Neuronal stem cell (in vitro differentiated cells): ENCODE measurements at regions not wholly inside any gene's neighbourhood (a gene's known extent, or its start where the extent isn't known, plus 50 kb on each side); places are given as distances from the start of the nearest gene placed in this dataset.
"Not testable (repeated sequence)": the region's sequence is repeated elsewhere in the genome, so short reads cannot be mapped to it uniquely, and the experiment has no call there.

Source experiments
- DNase-seq: peaks from one replicate; pipeline ENCODE4 v3.0.0-alpha.2; 2013; ENCODE audit warnings: low spot score
- H2AFZ ChIP-seq: one replicate; pipeline ENCODE4 v1.6.1; 2013; ENCODE audit warnings: mild to moderate bottlenecking, low read length, inconsistent platforms
- H2AK5ac ChIP-seq: 2 replicates; pipeline ENCODE4 v1.6.1; 2013; ENCODE audit warnings: low read depth, mild to moderate bottlenecking, inconsistent platforms, low read length, moderate library complexity, mixed read lengths
- H2BK120ac ChIP-seq: 2 replicates; pipeline ENCODE4 v1.6.1; 2013; ENCODE audit warnings: low read depth, mild to moderate bottlenecking, inconsistent platforms, low read length, moderate library complexity, mixed read lengths
- H2BK12ac ChIP-seq: one replicate; pipeline ENCODE4 v1.6.1; 2013; ENCODE audit warnings: low read length, inconsistent platforms
- H2BK15ac ChIP-seq: 2 replicates; pipeline ENCODE4 v1.6.1; 2013; ENCODE audit warnings: mild to moderate bottlenecking, low read length, inconsistent platforms, mixed read lengths
- H2BK5ac ChIP-seq: one replicate; pipeline ENCODE4 v1.6.1; 2013; ENCODE audit warnings: inconsistent platforms, mild to moderate bottlenecking, low read length, moderate library complexity
- H3K14ac ChIP-seq: one replicate; pipeline ENCODE4 v1.6.1; 2013; ENCODE audit warnings: low read length, inconsistent platforms
- H3K18ac ChIP-seq: 2 replicates; pipeline ENCODE4 v1.6.1; 2013; ENCODE audit warnings: low read length, inconsistent platforms
- H3K23ac ChIP-seq: 2 replicates; pipeline ENCODE4 v1.6.1; 2013; ENCODE audit warnings: low read depth, mild to moderate bottlenecking, mixed read lengths, low read length, inconsistent platforms; ENCODE audit not compliant: poor library complexity
- H3K27ac ChIP-seq: replicated peaks from 3 replicates; pipeline ENCODE4 v1.5.1; 2013; ENCODE audit warnings: low read length, inconsistent platforms
- H3K27me3 ChIP-seq, 3 experiments: 2 replicates each; pipeline ENCODE4 v1.6.1; 2013; ENCODE audit warnings: low read length in 3 of 3, mild to moderate bottlenecking in 2 of 3, inconsistent platforms in 1 of 3, low read depth in 1 of 3, mixed read lengths in 1 of 3, moderate library complexity in 1 of 3; ENCODE audit not compliant: control insufficient read depth in 3 of 3, insufficient read depth in 3 of 3
- H3K36me3 ChIP-seq, 2 donors: replicated peaks in 1 of 2; 2 replicates each; pipeline ENCODE4 v1.6.1; 2013; ENCODE audit warnings: low read length in 2 of 2; ENCODE audit not compliant: control insufficient read depth in 2 of 2, insufficient read depth in 2 of 2
- H3K4ac ChIP-seq: 2 replicates; pipeline ENCODE4 v1.6.1; 2013; ENCODE audit warnings: inconsistent platforms, mild to moderate bottlenecking, low read length, moderate library complexity
- H3K4me1 ChIP-seq, 2 donors: 1 replicate in 1 of 2; 2 replicates in 1 of 2; pipeline ENCODE4 v1.6.1; 2013; ENCODE audit warnings: low read length in 2 of 2, low read depth in 1 of 2; ENCODE audit not compliant: control insufficient read depth in 2 of 2, insufficient read depth in 1 of 2
- H3K4me2 ChIP-seq: one replicate; pipeline ENCODE4 v1.6.1; 2013; ENCODE audit warnings: mild to moderate bottlenecking, low read length, inconsistent platforms; ENCODE audit not compliant: insufficient read depth, poor library complexity, severe bottlenecking
- H3K4me3 ChIP-seq, 2 donors: 2 replicates each; pipeline ENCODE4 v1.5.1; 2013; ENCODE audit warnings: low read length in 2 of 2, mild to moderate bottlenecking in 2 of 2, inconsistent platforms in 1 of 2, moderate library complexity in 1 of 2
- H3K79me1 ChIP-seq: one replicate; pipeline ENCODE4 v1.6.1; 2013; ENCODE audit warnings: low read depth, mild to moderate bottlenecking, inconsistent platforms, low read length, moderate library complexity
- H3K9ac ChIP-seq: one replicate; pipeline ENCODE4 v1.6.1; 2013; ENCODE audit warnings: mild to moderate bottlenecking, low read depth, low read length, inconsistent platforms; ENCODE audit not compliant: poor library complexity
- H3K9me3 ChIP-seq, 2 donors: replicated peaks in 1 of 2; 2 replicates each; pipeline versions ENCODE3 to v1.6.1; 2013; ENCODE audit warnings: low read length in 2 of 2, mild to moderate bottlenecking in 2 of 2, inconsistent platforms in 1 of 2, low read depth in 1 of 2, mixed read lengths in 1 of 2, moderate library complexity in 1 of 2; ENCODE audit not compliant: control insufficient read depth in 2 of 2, insufficient read depth in 1 of 2
- H4K8ac ChIP-seq: one replicate; pipeline ENCODE4 v1.6.1; 2013; ENCODE audit warnings: low read depth, mild to moderate bottlenecking, inconsistent platforms, low read length, moderate library complexity
- H4K91ac ChIP-seq: one replicate; pipeline ENCODE4 v1.6.1; 2013; ENCODE audit warnings: low read length, low read depth, mild to moderate bottlenecking, inconsistent platforms; ENCODE audit not compliant: poor library complexity
- WGBS, 2 donors: extraction: QIAGEN DNeasy Blood & Tissue Kit; methylation state at CpG; one replicate each; pipeline ENCODE4 v1.1.7; 2013; ENCODE audit warnings: missing lambda C conversion rate in 2 of 2, mixed read lengths in 1 of 2; ENCODE audit not compliant: insufficient read length in 2 of 2, insufficient replicate concordance in 1 of 2; ENCODE audit errors: extremely low coverage in 2 of 2; 5-methylcytosine and 5-hydroxymethylcytosine counted together

DNA sequence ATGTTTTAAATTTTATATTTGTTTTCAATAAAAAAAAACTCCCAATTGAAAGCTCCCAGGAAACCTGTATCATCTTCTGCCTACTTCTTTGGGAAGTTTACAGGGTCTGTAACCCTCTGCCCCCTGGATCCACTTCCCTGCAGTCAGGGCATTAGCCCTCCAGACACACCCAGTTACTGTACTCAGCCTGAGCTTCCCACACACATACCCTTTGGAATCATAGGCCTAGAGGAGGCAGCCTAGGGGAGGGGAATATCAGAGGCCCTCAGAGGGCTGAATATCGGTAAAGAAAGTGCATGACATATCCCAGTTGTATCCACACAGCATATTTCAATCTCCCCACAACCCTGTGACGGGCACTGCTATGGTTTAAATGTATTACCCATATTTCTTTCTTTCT lies 56.2 kb upstream of the TFPI start:
- not testable (repeated sequence) for H3K27ac ChIP-seq, H3K9me3 ChIP-seq, H3K4me1 ChIP-seq, H3K18ac ChIP-seq, H4K91ac ChIP-seq, DNase-seq, H3K79me1 ChIP-seq, H3K4ac ChIP-seq, H3K4me2 ChIP-seq, H4K8ac ChIP-seq, H3K23ac ChIP-seq, H2BK12ac ChIP-seq, H2BK120ac ChIP-seq, H3K4me3 ChIP-seq, H2AK5ac ChIP-seq, H2BK5ac ChIP-seq, H3K9ac ChIP-seq, H2BK15ac ChIP-seq, H3K36me3 ChIP-seq, H3K27me3 ChIP-seq, H3K14ac ChIP-seq, H2AFZ ChIP-seq
- whole genome bisulfite sequencing, 2 donors = no CpG with 5 or more reads among the region's 2 CpGs

DNA sequence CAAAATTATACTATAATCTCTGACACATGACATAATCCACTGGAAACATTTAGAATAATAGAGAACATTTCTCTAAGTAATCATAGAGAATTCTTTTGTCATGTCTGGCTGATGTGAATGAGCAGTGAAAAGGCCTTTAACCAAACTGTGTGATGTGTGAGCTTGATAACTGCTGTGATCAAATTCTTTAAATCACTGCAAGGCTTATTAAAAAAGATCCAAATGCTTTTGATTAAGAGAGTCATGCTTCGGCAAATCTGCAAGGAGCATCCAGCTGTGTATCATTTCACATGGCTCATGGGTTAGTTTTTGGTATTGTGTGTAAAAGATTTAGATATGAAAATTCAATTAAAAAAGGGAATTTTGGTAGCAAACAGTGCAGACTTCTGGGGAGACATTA lies 58.6 kb upstream of the TFPI start:
- Histone ChIP-seq H2AK5ac (no peak overlapping the region), H2BK12ac (no peak overlapping the region), H4K8ac (no peak overlapping the region), H3K4ac (no peak overlapping the region), H2BK5ac (no peak overlapping the region), H4K91ac (no peak overlapping the region), H3K27ac (no peak overlapping the region), H3K4me3 (no peak overlapping the region), H2BK120ac (no peak overlapping the region), H2AFZ (no peak overlapping the region), H3K23ac (no peak overlapping the region), H3K79me1 (no peaks in the 10 kb centered on the region), H2BK15ac (no peak overlapping the region), H3K36me3 (no peaks in the 10 kb centered on the region), H3K14ac (no peak overlapping the region), H3K27me3 (no peaks in the 10 kb centered on the region), H3K9ac (no peak overlapping the region), H3K18ac (no peak overlapping the region), H3K4me2 (no peak overlapping the region), H3K9me3 (no peaks in the 10 kb centered on the region), H3K4me1 (peaks cover 2% of the 10 kb centered on the region in 2 donors)
- DNase-seq = no peak
- no CpG with 5 or more reads among the region's 1 CpG for WGBS, 2 donors

DNA sequence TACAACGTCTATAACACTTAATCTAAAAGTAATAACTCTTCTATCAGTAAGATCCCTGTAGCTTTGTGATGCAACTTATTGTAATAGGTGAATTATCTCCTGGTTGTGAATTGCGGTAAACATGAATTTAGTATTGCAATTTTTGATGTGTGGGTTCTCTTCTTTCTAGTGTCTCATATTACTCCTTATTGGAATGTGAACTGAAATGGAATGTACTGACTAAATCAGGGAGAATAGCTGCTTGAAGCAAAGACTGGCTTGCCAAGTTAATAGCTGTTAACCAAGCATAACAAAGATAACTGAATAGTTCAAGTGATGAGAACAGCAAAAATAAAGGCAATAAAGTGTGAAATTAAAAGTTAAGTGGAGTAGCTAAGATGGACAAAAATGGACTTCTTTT lies 60.5 kb upstream of the TFPI start:
- no peak overlapping the region for H3K27ac ChIP-seq
- no peak overlapping the region for H3K4me2 ChIP-seq
- no peaks in the 10 kb centered on the region for H3K79me1 ChIP-seq
- no peaks in the 10 kb centered on the region for H3K9me3 ChIP-seq
- H3K18ac ChIP-seq = no peak overlapping the region
- H4K8ac ChIP-seq = no peak overlapping the region
- no peak overlapping the region for H2BK15ac ChIP-seq
- no peak overlapping the region for H2BK5ac ChIP-seq
- no peak overlapping the region for H2AFZ ChIP-seq
- no peaks in the 10 kb centered on the region for H3K36me3 ChIP-seq
- peaks cover 3 to 7% of the 10 kb centered on the region in 2 donors for H3K4me1 ChIP-seq
- no peak overlapping the region for H3K4me3 ChIP-seq
- no peak overlapping the region for H3K9ac ChIP-seq
- no CpG with 5 or more reads among the region's 2 CpGs for WGBS, 2 donors
- H3K27me3 ChIP-seq = no peaks in the 10 kb centered on the region
- H4K91ac ChIP-seq = no peak overlapping the region
- H3K23ac ChIP-seq = no peak overlapping the region
- H2AK5ac ChIP-seq = no peak overlapping the region
- no peak overlapping the region for H2BK12ac ChIP-seq
- no peak for DNase-seq
- H3K14ac ChIP-seq = no peak overlapping the region
- no peak overlapping the region for H2BK120ac ChIP-seq
- H3K4ac ChIP-seq = no peak overlapping the region

DNA sequence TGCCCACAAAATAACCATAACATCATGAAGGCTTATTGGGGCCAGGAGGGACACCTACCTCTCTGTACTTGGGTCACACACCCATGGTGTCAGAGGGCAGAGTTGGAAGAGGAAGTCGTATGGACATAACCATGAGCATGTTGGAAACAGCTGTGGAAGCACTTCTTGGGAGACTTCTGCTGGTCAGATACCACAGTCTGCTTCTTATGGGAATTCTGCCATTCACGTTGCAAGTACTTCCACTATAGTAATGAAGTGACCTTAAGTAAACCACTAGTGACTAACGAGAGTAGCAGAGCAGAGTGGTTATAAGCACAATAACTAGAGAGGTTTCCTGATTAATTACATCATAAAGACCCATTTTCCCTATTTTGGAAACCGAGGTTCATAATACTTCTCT lies 61.1 kb upstream of the TFPI start:
- H3K23ac ChIP-seq = no peak overlapping the region
- H3K36me3 ChIP-seq = no peaks in the 10 kb centered on the region
- H2AFZ ChIP-seq = no peak overlapping the region
- no CpG with 5 or more reads among the region's 4 CpGs for WGBS, 2 donors
- no peak overlapping the region for H4K91ac ChIP-seq
- peaks cover 3 to 7% of the 10 kb centered on the region in 2 donors for H3K4me1 ChIP-seq
- H3K4me2 ChIP-seq = no peak overlapping the region
- no peak overlapping the region for H3K4me3 ChIP-seq
- no peaks in the 10 kb centered on the region for H3K9me3 ChIP-seq
- H3K27ac ChIP-seq = no peak overlapping the region
- no peak overlapping the region for H2BK12ac ChIP-seq
- DNase-seq = no peak
- H3K14ac ChIP-seq = no peak overlapping the region
- no peak overlapping the region for H3K18ac ChIP-seq
- no peak overlapping the region for H2BK5ac ChIP-seq
- no peaks in the 10 kb centered on the region for H3K27me3 ChIP-seq
- no peaks in the 10 kb centered on the region for H3K79me1 ChIP-seq
- H3K9ac ChIP-seq = no peak overlapping the region
- H4K8ac ChIP-seq = no peak overlapping the region
- H3K4ac ChIP-seq = no peak overlapping the region
- H2AK5ac ChIP-seq = no peak overlapping the region
- H2BK120ac ChIP-seq = no peak overlapping the region
- no peak overlapping the region for H2BK15ac ChIP-seq
